NCI-H2081 (cell line): ENCODE measurements at regions not wholly inside any gene's neighbourhood (a gene's known extent, or its start where the extent isn't known, plus 50 kb on each side); places are given as distances from the start of the nearest gene placed in this dataset.
A peak's percentile ranks its signal among the peaks of the same experiment; 100 is the strongest.
"Not testable (repeated sequence)": the region's sequence is repeated elsewhere in the genome, so short reads cannot be mapped to it uniquely, and the experiment has no call there.

Source experiments
- DNase-seq, 2 experiments: peaks; one replicate each; lab custom pipeline; 2025; lab: John Stamatoyannopoulos, UW

DNA sequence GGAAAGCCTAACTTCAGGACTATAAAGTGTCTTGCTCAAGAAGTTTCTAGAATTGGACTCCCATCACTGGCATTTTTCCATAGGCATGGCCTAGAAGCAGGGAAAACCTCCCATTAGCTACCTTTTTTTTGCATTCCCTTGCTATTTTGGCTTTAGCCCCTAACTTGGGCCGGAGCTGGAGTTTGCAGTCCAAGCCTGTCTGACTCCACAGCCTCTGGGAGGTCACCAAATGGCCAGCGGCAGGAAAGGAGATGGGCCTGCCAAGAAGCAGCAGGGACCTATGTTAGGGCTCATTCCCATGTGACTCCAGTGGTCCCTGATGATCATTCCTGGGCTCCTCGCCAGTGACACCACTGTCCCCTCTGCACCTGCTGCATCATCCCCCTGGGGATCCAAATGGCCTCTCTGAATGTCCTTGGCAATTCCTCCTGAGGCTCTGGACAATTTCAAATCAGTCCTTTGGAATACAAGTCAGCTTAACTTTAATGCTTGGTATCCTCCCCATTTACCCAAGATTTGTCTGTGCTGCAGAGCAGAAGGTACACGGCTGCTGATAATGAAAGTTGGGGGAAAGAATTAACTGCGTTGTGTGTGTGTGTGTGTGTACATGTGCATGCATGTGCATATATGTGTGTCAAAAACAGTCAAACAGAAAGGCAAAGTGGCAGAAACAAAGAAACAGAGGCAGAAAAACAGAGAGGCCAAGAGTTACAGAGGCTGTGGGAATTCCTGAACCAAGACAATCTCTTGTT is 69.8 kb upstream of the SERP2 start:
- peak in 1 of 2 experiments; percentile 27 for DNase-seq

DNA sequence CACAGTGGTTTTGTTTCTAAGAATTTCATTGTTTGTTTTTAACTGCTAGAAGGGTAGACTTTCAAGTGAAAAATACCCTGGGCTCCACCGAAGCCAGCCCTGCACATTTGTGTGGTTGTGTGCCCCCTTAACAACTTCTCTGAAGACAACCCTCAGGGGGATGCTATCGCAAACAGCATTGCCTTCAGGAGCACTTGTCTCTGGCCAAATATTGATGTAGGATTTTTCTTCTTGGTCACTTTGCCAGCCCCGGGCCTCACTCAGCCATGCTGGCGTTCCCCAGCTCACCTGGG is 69.2 kb upstream of the SERP2 start:
- DNase-seq: no peak

- DNase-seq: no peak
Measured at GRCh38 chr13:44305286-44305685, 68.3 kb upstream of the SERP2 start.

GRCh38 chr13:44305917-44306370 is 67.7 kb upstream of the SERP2 start:
- peak; percentile 41 to 78 for DNase-seq

GRCh38 chr13:44306371-44307192 is 67.0 kb upstream of the SERP2 start:
- DNase-seq: peak; percentile 51 to 79

DNA sequence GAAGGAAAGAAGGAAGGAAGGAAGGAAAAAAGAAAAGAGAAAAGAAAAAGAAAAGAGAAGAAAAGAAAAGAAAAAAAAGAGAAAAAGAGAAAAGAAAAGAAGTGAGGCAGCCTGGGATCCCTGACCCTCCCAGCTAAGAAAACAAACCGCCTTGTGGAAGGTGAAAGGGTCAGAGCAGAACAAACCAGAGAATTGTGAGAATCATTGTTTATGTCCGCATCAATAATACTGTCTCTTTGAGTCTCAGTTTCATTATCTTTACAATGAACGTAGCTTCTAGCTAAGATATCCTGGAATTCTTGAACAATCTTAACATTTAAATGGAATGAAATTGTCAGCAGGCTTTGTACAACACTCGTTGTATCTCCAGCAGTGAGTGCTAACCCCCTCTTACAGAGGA is 66.4 kb upstream of the SERP2 start:
- no peak for DNase-seq

DNA sequence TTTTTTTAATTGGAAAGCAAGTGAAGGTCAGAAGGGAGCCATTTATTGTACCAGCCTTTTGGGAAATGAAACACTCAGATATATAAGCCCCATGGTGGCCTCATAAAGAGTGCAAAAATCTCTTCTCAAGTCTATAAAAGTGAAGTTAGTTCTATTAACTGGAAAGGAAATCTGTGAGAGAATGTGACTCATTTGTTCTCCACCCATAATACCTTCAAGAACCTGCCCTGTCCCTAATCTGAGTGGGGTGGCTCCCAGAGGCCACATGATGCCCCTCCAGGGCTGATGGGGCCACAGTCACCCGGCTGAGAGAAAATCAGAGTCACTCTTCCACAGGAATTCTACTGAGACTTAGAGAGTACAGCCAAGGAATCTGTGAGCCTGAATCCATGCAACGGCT is 65.8 kb upstream of the SERP2 start:
- no peak for DNase-seq

DNA sequence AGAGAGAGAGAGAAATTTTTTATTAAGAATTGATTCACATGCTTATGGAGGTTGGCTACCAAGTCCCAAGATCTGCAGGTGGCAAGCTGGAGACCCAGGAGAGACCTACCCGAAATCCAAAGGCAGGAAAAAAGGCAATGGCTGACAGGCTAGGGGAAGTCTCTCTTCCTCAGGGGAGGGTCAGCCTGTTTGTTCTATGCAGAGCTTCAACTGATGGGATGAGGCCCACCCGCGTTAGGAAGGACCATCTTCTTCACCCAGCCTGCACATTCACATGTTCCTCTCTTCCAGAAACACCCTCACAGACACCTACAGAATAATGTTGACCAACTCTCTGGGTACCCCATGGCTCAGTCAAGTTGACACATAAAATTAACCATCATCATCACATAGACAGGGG is 65.3 kb upstream of the SERP2 start:
- no peak for DNase-seq

DNA sequence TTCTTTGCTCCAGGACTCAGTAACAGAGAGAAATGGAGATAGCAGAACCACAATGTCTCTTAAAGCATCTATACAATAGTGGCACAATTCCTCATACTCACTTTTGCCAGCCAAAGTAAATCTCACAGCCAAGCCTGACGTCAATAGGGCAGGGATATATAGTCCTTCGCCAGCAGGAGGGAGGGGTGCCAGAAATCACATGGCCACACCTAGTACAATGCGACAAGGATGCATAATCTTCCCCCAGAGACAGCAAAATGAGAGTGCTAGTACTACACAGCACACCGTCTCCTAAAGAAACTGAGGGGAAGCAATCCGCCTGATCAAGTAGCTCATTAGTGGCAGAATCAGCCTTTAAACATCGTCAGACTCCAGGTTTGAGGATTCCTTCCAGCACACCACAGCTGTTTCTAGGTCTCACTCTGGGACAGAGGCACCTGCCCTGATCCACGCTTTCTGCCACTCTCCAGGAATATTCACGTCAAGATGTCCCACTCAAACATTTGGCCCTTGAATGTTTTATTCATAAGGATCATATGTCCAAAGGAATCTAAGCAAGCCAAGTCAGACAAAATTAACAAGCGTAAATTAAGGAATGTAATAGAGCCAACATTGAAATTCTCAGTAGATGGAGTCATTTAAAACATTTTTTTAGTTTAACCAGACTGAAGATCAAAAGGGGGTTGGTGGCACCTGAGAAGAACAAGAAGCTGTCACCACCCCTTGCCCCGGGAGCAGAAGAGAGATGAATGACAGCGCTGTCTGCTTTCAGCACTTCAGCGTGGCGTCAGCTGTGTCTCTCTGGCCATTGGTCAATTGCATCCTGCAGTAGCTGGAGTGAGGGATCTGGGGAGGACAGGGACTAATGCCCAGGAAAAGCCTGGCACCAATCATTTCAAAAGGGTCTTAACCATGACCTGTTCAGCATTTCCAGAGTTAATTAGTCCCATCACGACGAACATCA is 63.5 kb upstream of the SERP2 start:
- no peak for DNase-seq

- DNase-seq: peak in 1 of 2 experiments; percentile 14
Measured at GRCh38 chr13:44311011-44311780, 62.4 kb upstream of the SERP2 start.

DNA sequence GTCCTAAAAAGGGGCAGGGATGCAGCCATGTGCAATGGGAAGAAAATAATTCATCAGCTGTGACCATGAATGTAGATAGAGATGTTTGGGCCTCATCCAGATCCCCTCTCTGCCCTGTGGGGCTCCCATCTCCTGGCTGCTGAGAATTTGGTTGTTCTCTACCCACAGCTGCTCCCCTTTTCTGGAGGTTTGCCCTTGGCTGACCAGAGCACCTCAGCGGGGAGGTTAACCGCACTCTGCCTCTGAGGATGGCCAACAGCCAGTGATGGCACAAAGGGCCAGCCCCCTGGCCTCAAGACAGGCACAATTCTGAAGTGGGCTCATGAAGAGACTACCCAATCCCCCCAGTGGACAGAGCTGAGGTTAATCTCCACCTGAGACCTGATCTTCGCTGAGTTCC is 61.5 kb upstream of the SERP2 start:
- no peak for DNase-seq

- no peak for DNase-seq
Measured at GRCh38 chr13:44312834-44313551, 60.6 kb upstream of the SERP2 start.

- no peak for DNase-seq
Measured at GRCh38 chr13:44313674-44314073, 60.0 kb upstream of the SERP2 start.

- DNase-seq: not testable (repeated sequence)
Measured at GRCh38 chr13:44314160-44314559, 59.5 kb upstream of the SERP2 start.

GRCh38 chr13:44317752-44318151 is 55.9 kb upstream of the SERP2 start:
- DNase-seq: no peak

DNA sequence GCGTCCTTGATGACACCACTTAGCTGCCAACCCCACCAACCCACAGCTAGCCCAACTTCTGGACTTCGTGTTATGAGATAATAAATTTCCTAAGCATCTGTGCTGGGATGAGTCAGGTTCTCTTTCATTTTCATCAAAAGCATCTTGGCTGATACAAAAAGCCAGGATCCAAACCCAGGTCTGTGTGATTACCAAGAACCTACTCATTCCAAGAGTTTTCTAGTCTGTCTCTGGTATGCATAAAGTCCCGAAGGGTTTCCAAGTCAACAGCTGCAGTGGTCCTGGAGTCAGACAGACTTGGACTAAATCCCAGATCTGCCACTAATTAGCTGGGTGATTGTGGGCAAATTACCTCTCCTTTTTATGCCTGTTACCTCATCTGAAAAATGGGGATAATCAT is 55.5 kb upstream of the SERP2 start:
- peak; percentile 18 to 82 for DNase-seq

- no peak for DNase-seq
Measured at GRCh38 chr13:44320611-44321010, 53.0 kb upstream of the SERP2 start.

DNA sequence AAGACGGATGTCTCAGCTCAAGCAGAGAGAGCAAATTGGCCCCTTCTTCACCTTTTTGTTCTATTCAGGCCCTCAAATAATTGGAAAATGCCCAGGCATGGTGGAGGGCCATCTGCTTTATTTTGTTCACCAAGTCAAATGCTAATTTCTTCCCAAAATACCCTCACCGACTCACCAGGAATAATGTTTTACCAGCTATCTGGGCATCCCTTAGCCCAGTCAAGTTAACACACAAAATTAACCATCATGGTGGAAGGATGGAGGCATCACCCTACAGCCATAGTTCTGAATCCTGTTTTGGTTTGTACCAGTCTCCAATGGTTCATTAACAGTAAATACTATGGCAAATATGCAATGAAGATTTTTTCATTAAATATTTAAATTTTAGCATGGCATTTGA is 51.7 kb upstream of the SERP2 start:
- no peak for DNase-seq

- no peak for DNase-seq
Measured at GRCh38 chr13:44322928-44323327, 50.7 kb upstream of the SERP2 start.

DNA sequence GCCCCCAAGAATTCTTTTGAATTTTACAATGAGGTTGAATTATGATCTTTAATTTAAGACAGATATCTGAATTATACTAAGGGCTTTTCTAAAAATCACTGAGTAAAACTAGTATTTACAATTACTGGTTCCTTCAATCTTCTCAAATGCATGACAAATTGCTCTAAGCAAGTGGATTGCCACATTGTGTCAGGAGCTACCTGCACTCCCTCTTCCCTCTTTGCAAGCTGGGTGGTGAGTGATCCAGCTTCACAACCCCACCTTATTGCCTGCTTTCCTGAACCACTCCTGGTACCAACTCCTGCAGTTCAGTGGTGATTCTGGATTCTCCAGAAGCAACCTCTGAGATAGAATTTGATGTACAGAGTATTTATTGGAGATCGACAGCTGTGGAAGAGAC is 49.9 kb upstream of the SERP2 start:
- no peak for DNase-seq
